ENCODE measurements at regions not wholly inside any gene's neighbourhood (a gene's known extent, or its start where the extent isn't known, plus 50 kb on each side); places are given as distances from the start of the nearest gene placed in this dataset.

DNA sequence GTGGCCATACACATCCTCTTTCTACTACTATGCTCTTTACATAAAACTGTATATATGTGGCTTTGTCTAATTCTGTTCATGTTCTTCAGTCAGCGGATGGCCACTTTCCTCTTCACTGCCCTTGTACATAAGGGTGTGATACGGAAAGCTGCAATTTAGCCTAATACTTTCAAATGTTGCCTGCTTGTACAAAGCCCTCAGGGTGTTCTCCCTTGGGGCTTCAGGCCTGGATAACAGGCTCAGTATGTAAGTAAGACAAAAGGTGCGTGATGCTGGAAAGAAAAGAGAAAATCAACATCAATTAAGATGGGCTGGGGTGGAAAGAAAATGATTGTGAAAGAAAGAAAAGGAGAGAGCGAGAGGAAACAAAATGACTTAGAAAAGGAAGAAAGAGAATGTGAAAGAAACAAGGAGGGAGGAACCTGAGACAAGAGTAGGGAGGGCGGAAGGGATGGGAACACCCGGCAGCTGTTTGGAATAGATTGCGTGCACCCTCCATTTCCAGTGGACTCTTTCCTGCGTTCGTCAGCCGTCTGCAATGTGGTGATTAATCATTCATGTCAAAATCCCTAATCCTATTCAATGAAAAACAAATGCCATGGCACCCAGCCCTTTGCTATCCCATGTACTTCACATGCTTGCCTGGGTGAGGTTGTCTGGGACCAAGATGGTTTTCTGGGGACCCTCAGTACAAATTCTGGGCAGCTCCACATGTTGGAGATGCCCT is 553.6 kb downstream of the NUF2 start:
- no peak for DNase-seq (ENCODE audit: low read depth)
- H3K4me3 ChIP-seq (ENCODE audit: low read depth, low read length), result no peak overlapping the region
- TF ChIP-seq, protein P1, sequence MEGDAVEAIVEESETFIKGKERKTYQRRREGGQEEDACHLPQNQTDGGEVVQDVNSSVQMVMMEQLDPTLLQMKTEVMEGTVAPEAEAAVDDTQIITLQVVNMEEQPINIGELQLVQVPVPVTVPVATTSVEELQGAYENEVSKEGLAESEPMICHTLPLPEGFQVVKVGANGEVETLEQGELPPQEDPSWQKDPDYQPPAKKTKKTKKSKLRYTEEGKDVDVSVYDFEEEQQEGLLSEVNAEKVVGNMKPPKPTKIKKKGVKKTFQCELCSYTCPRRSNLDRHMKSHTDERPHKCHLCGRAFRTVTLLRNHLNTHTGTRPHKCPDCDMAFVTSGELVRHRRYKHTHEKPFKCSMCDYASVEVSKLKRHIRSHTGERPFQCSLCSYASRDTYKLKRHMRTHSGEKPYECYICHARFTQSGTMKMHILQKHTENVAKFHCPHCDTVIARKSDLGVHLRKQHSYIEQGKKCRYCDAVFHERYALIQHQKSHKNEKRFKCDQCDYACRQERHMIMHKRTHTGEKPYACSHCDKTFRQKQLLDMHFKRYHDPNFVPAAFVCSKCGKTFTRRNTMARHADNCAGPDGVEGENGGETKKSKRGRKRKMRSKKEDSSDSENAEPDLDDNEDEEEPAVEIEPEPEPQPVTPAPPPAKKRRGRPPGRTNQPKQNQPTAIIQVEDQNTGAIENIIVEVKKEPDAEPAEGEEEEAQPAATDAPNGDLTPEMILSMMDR (IDR thresholded peaks at IDR 0.05; ENCODE audit: control insufficient read depth, extremely low read depth, insufficient read depth), result no peak

DNA sequence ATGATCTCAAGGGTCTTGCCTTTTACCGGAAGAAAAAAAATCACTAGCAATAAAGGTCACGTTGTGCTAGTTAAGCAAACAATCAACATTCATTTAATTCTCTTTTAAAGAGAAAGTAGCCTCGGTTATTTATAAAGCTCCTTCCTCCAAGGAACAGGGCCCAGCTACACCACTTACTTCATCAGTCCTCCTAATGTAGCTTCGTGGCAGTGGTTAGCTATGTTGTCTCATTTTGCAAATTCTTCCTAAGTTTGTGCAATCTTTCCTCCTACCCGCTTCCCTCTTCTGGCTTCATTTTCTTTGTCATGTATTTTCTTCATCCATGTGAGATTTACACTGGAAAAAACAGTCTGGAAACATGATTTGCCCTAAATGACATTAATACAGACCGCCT is 554.2 kb downstream of the NUF2 start:
- TF ChIP-seq, protein P1 (IDR thresholded peaks at IDR 0.05; ENCODE audit: control insufficient read depth, extremely low read depth, insufficient read depth), result no peak
- DNase-seq (ENCODE audit: low read depth), result no peak
- H3K4me3 ChIP-seq (ENCODE audit: low read depth, low read length), result no peak overlapping the region

DNA sequence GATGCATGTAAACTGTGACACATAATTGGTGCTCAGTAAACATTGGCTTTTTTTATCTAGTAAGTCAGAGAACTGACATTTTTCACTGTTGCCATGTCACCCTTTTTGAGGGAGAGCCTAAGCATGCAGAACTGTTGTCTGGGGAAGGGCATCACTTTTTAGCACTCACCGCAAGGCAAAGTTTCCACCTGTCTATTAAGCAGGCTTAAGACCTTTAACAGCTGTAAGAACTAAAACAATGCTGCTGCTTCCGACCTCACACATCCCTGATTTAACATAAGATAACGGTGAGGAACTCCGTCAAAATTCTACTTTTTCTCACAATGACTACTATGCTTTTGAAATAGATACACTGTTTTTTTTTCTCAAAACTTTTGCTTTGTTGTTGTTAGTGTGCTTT is 554.8 kb downstream of the NUF2 start:
- TF ChIP-seq, protein P1 (IDR thresholded peaks at IDR 0.05; ENCODE audit: control insufficient read depth, extremely low read depth, insufficient read depth), result no peak
- no peak for DNase-seq (ENCODE audit: low read depth)
- no peak overlapping the region for H3K4me3 ChIP-seq (ENCODE audit: low read depth, low read length)

GRCh38 chr1:163877016-163877415 is 555.3 kb downstream of the NUF2 start:
- no peak overlapping the region for H3K4me3 ChIP-seq (ENCODE audit: low read depth, low read length)
- no peak for DNase-seq (ENCODE audit: low read depth)

DNA sequence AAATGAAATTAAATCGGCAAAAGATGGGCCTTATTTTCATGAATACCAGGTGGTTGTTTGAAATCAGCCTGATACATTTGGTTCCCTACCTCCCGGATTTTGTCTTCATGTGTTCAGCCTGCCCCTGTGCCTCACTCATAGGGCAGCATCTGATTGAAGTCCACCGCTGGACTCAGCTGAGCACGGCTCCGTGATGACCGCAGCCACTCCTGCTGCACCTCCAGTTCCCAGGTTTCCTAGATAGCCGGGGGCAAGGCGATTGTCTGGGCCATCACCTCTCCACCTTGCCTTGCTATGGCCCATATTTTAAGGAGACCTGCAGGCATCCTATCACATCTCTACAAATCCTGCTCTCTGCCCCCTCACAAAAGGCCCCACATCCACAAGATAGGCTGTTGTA is 563.8 kb downstream of the NUF2 start:
- TF ChIP-seq, protein P1 (IDR thresholded peaks at IDR 0.05; ENCODE audit: control insufficient read depth, extremely low read depth, insufficient read depth), result no peak
- no peak overlapping the region for H3K4me3 ChIP-seq (ENCODE audit: low read depth, low read length)

More at GRCh38 chr1:163877016-163877415, 555.3 kb downstream of the NUF2 start:
- TF ChIP-seq, protein P1 (IDR thresholded peaks at IDR 0.05; ENCODE audit: control insufficient read depth, extremely low read depth, insufficient read depth), result no peak

DNA sequence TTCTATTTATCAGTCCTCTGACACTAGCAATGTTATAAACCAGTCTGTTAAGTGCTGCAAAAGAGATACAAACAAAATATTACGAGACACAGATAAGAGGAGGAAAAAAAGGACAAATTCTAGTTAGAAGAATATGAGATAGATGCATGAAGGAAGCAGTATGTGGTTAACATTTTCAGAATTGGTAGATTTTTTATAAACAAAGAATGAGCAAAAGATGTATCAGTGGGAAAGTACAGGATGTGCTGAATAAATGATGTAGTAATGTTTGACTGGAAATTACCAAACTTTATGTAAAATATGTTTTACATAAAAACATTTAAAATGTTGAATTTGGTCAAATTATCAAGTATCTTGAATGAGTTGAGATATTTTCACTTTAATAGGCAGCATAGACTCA is 574.2 kb downstream of the NUF2 start:
- DNase-seq (ENCODE audit: low read depth), result no peak
- no peak overlapping the region for H3K4me3 ChIP-seq (ENCODE audit: low read depth, low read length)
- TF ChIP-seq, protein P1 (IDR thresholded peaks at IDR 0.05; ENCODE audit: control insufficient read depth, extremely low read depth, insufficient read depth), result no peak

More for the DNA sequence above, 563.8 kb downstream of the NUF2 start:
- DNase-seq (ENCODE audit: low read depth), result no peak
